Activated naive CD8-positive, alpha-beta T cell (primary cell): ENCODE measurements at regions not wholly inside any gene's neighbourhood (a gene's known extent, or its start where the extent isn't known, plus 50 kb on each side); places are given as distances from the start of the nearest gene placed in this dataset.

Experiments
- H3K27ac Mint-ChIP-seq: one replicate; pipeline ENCODE4 v1.8.0; 2021; ENCODE audit warnings: mixed read lengths
- H3K27me3 Mint-ChIP-seq: one replicate; pipeline ENCODE4 v1.8.0; 2021; ENCODE audit warnings: mixed read lengths
- H3K36me3 Mint-ChIP-seq: one replicate; pipeline ENCODE4 v1.8.0; 2021; ENCODE audit warnings: mixed read lengths
- H3K4me1 Mint-ChIP-seq: one replicate; pipeline ENCODE4 v1.8.0; 2021; ENCODE audit warnings: low read depth, mixed read lengths
- H3K4me3 Mint-ChIP-seq: one replicate; pipeline ENCODE4 v1.8.0; 2021; ENCODE audit warnings: mild to moderate bottlenecking, mixed read lengths
- H3K9me3 Mint-ChIP-seq: one replicate; pipeline ENCODE4 v1.8.0; 2021; ENCODE audit warnings: low read depth, mixed read lengths

DNA sequence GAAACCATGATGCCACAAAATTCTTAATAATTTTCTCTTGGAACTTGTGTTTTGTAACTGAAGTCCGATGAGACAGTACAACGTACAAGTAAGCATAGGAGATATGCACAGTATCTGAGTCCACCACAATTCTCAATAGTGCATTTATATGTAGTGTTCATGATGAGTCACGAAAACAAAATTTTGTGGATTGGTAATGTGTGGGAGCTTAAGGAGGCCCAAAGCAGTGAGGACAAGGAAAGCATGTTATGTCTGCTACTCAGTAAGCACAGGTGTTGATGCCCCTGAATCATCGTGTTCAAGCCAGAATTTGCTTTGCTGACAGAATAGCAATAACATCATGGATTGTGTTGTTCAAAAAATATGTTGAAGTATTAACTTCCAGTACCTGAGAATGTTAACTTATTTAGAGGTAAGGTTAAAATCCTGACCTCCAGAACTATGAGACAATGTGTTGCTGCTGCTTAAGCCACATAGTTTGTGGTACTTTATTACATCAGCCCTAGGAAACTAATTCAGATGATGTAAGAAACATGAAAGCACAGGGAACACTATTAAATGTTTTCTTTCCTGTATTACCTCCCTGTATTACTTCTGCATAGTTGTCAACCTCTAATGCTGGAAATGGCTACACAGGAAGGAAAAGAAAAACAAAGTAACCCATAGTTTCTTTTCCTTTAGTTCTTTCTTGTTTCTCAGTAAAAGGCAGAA is 201.3 kb downstream of the SLITRK6 start:
- Mint-ChIP-seq H3K36me3 (no peaks in the 10 kb centered on the region), H3K4me3 (no peak overlapping the region), H3K9me3 (peaks cover 4% of the 10 kb centered on the region)

GRCh38 chr13:85592211-85592610 is 207.0 kb downstream of the SLITRK6 start:
- Mint-ChIP-seq H3K36me3 (no peaks in the 10 kb centered on the region), H3K9me3 (no peaks in the 10 kb centered on the region), H3K4me3 (no peak overlapping the region), H3K27ac (no peak overlapping the region), H3K4me1 (no peaks in the 10 kb centered on the region), H3K27me3 (no peaks in the 10 kb centered on the region)

More for the DNA sequence above, 201.3 kb downstream of the SLITRK6 start:
- H3K27me3 Mint-ChIP-seq, result no peaks in the 10 kb centered on the region
- H3K4me1 Mint-ChIP-seq, result no peaks in the 10 kb centered on the region
- no peak overlapping the region for H3K27ac Mint-ChIP-seq

DNA sequence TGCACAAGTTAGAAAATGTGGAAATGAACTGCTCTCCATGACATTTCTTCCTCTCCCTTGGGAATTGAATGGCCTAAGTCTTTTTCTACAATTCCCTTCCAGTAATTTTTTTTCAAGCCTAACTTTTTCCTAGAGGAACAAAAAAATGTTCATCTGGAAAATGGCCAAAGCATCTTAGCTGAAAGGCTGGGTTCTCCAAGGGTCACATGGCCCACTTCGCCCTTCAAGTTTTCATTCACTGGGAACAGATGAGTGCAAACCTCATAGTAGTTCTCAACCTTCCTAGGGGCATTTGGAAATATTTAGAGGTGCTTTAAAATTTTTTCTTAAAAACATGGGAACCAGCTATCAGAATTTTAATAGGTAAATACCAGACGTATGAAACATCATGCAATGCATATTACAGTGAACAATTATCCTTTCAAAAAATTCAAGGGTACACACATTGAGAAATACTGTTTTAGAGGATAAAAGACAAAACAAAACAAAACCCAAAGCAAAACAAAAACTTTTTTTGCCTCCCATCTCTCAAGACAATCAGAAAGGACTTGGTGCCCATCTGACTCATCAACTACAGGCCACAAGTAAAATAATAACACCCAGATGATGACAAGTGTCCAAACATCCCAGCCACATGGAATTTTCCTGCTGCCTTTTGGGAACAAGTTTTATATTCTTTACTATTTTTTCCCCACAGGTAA is 208.8 kb downstream of the SLITRK6 start:
- no peaks in the 10 kb centered on the region for H3K36me3 Mint-ChIP-seq
- no peaks in the 10 kb centered on the region for H3K4me1 Mint-ChIP-seq
- H3K27me3 Mint-ChIP-seq, result no peaks in the 10 kb centered on the region
- H3K9me3 Mint-ChIP-seq, result no peaks in the 10 kb centered on the region
- no peak overlapping the region for H3K4me3 Mint-ChIP-seq
- no peak overlapping the region for H3K27ac Mint-ChIP-seq

DNA sequence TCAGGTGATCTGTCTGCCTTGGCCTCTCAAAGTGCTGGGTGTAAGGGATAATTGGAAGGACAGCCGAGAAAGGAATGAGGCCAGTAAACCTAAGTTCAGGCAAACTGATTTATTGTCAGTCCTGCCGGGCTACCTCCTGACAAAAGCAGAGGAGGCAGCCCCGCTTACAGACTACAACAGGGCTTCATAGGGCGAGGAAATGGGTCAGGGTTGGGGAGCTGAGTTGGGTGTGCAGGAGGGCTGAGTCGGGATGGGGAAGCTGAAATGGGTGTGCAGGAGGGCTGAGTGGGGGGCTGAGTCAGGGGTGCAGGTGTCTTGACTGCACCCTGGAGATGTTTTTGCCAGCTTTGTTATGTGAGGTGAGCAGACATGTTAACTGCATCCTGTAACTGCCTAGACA is 210.2 kb downstream of the SLITRK6 start:
- H3K9me3 Mint-ChIP-seq, result no peaks in the 10 kb centered on the region
- H3K4me1 Mint-ChIP-seq, result no peaks in the 10 kb centered on the region
- no peaks in the 10 kb centered on the region for H3K36me3 Mint-ChIP-seq
- no peaks in the 10 kb centered on the region for H3K27me3 Mint-ChIP-seq
- H3K4me3 Mint-ChIP-seq, result no peak overlapping the region
- no peak overlapping the region for H3K27ac Mint-ChIP-seq

DNA sequence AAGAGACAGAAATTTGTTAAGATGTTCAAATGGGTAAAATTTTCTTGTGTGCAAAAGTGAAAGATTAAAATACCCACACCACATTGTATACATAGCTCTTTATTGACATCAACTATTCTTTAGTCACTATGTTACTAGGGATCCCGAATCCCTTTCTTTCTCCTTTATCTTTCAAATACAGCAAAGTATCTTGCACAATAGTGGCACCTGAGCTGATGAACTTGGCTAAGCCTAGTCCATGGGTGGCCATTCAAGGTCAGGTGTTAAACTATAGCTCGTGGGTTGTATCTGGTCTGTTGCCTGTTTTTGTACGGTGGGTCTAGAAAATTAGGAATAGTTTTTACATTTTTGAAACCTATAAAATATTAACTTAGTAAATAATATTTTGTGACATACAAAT is 210.9 kb downstream of the SLITRK6 start:
- no peaks in the 10 kb centered on the region for H3K27me3 Mint-ChIP-seq
- H3K9me3 Mint-ChIP-seq, result no peaks in the 10 kb centered on the region
- no peaks in the 10 kb centered on the region for H3K36me3 Mint-ChIP-seq
- no peak overlapping the region for H3K27ac Mint-ChIP-seq
- no peaks in the 10 kb centered on the region for H3K4me1 Mint-ChIP-seq
- no peak overlapping the region for H3K4me3 Mint-ChIP-seq

DNA sequence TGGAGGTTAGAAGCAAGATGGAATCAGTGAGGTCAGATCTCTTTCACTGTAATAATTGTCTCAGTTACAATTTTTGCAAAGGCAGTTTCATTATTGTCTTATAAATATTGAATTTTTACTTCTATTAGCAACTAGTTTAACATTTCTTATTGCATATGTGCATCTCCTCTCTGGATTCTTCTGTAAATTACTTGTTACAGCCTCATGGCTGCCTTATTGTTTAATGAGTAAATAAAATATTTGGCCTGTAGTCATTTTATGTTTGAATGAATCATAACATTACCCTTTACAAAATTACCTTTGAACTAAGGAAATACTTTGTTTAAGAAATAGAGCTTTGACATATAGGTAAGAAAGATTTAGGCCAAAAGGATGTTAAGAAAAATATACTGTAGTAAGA is 212.4 kb downstream of the SLITRK6 start:
- H3K27ac Mint-ChIP-seq, result no peak overlapping the region
- peaks cover 7% of the 10 kb centered on the region for H3K9me3 Mint-ChIP-seq
- H3K4me3 Mint-ChIP-seq, result no peak overlapping the region
- H3K4me1 Mint-ChIP-seq, result no peaks in the 10 kb centered on the region
- H3K27me3 Mint-ChIP-seq, result no peaks in the 10 kb centered on the region
- no peaks in the 10 kb centered on the region for H3K36me3 Mint-ChIP-seq

DNA sequence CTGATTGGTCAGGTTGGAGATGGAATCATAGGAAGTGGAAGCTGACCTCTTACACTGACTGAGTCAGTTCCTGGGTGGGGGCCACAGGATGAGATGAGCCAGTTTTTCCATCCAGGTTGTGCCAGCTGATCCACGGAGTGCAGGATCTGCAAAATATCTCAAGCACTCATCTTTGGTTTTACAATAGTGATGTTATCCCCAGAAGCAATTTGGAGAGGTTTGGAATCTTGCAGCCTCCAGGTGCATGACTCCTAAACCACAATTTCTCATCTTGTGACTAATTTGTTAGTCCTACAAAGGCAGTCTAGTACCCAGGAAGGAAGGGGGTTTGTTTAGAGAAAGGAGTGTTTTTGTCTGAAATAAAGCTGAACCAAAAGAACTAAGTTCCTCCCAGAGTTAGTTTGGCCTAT is 212.8 kb downstream of the SLITRK6 start:
- Mint-ChIP-seq H3K27me3 (no peaks in the 10 kb centered on the region), H3K9me3 (peaks cover 7% of the 10 kb centered on the region), H3K4me3 (no peak overlapping the region), H3K4me1 (no peaks in the 10 kb centered on the region), H3K36me3 (no peaks in the 10 kb centered on the region), H3K27ac (no peak overlapping the region)

DNA sequence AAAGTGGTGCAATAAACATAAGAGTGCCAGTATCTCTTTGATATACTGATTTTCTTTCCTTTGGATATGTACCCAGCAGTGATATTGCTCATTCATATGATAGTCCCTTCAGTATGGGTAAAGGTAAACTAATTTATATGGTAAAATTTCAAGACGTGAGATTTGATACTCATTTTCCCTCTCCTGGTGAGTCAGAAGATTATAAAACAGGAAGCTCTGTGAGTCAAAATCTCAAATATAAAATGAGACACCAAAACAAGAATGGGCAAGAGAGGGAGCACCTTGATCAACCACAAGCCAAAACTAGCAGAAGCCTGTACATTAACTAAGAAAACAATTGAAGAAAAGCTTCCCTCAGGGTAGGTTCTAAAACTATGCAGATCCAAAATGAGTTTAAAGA is 216.3 kb downstream of the SLITRK6 start:
- no peaks in the 10 kb centered on the region for H3K27me3 Mint-ChIP-seq
- H3K4me1 Mint-ChIP-seq, result no peaks in the 10 kb centered on the region
- no peaks in the 10 kb centered on the region for H3K36me3 Mint-ChIP-seq
- H3K27ac Mint-ChIP-seq, result no peak overlapping the region
- H3K4me3 Mint-ChIP-seq, result no peak overlapping the region
- peaks cover 7% of the 10 kb centered on the region for H3K9me3 Mint-ChIP-seq

DNA sequence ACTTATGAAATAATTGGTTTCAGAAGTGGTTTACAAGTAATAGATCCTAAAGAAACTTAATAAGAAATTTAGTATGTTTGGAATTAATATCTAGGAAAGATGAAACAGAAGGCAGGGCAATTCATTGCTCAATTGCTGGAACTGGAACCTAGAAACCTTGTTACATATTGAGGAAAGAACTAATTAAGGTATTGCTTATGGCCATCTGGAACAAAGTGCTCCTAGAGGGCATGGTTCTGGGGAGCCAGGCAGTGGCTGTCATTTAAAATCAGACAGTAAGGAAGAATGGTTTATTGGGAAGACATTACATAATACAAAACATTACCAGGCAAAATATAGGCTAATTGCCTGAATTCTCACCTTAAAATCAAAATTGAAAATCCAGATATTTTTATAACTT is 224.1 kb downstream of the SLITRK6 start:
- Mint-ChIP-seq H3K27me3 (no peaks in the 10 kb centered on the region), H3K27ac (no peak overlapping the region), H3K4me3 (no peak overlapping the region), H3K36me3 (no peaks in the 10 kb centered on the region), H3K9me3 (no peaks in the 10 kb centered on the region), H3K4me1 (no peaks in the 10 kb centered on the region)

DNA sequence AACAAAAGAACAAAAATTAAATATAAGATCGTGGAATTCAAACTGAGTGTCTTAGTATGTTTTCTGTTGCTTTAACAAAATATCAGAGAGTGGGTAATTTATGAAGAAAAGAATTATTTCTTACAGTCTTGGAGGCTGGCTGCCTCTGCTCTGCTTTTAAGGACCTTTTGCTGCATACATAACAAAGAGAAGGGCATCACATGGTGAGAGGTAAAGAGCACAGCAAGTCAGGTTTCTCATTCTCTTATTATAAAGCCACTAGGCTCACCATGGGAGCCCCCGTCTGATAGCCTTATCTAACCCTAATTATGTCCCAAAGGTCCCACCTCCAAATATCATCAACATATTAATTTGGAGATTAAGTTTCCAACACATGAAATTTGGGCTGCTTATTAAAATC is 231.3 kb downstream of the SLITRK6 start:
- H3K36me3 Mint-ChIP-seq, result no peaks in the 10 kb centered on the region
- no peak overlapping the region for H3K4me3 Mint-ChIP-seq
- no peak overlapping the region for H3K27ac Mint-ChIP-seq
- no peaks in the 10 kb centered on the region for H3K4me1 Mint-ChIP-seq
- H3K9me3 Mint-ChIP-seq, result no peaks in the 10 kb centered on the region
- no peaks in the 10 kb centered on the region for H3K27me3 Mint-ChIP-seq

GRCh38 chr13:85565652-85566051 is 233.6 kb downstream of the SLITRK6 start:
- no peak overlapping the region for H3K27ac Mint-ChIP-seq
- no peaks in the 10 kb centered on the region for H3K4me1 Mint-ChIP-seq
- no peaks in the 10 kb centered on the region for H3K36me3 Mint-ChIP-seq
- no peaks in the 10 kb centered on the region for H3K9me3 Mint-ChIP-seq
- no peak overlapping the region for H3K4me3 Mint-ChIP-seq
- H3K27me3 Mint-ChIP-seq, result no peaks in the 10 kb centered on the region

- H3K27me3 Mint-ChIP-seq, result no peaks in the 10 kb centered on the region
- no peaks in the 10 kb centered on the region for H3K4me1 Mint-ChIP-seq
- H3K27ac Mint-ChIP-seq, result no peak overlapping the region
- no peaks in the 10 kb centered on the region for H3K9me3 Mint-ChIP-seq
- no peak overlapping the region for H3K4me3 Mint-ChIP-seq
- no peaks in the 10 kb centered on the region for H3K36me3 Mint-ChIP-seq
Observed at GRCh38 chr13:85564598-85564997, 234.6 kb downstream of the SLITRK6 start.

DNA sequence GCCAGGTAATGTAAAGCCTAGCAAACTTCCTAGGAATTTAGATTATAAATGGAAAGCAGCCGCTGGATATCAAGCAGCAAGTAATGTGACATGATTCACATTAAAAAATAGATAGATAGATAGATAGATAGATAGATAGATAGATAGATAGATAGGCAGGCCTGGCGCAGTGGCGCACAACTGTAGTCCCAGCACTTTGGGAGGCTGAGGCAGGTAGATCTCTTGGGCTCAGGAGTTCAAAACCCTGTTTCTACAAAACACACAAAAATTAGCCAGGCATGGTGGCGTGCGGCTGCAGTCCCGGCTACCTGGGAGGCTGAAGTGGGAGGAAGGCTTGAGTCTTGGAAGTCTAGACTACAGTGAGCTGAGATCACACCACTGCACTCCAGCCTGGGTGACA is 236.9 kb downstream of the SLITRK6 start:
- no peaks in the 10 kb centered on the region for H3K36me3 Mint-ChIP-seq
- no peaks in the 10 kb centered on the region for H3K27me3 Mint-ChIP-seq
- H3K9me3 Mint-ChIP-seq, result no peaks in the 10 kb centered on the region
- no peaks in the 10 kb centered on the region for H3K4me1 Mint-ChIP-seq
- H3K4me3 Mint-ChIP-seq, result no peak overlapping the region
- H3K27ac Mint-ChIP-seq, result no peak overlapping the region

DNA sequence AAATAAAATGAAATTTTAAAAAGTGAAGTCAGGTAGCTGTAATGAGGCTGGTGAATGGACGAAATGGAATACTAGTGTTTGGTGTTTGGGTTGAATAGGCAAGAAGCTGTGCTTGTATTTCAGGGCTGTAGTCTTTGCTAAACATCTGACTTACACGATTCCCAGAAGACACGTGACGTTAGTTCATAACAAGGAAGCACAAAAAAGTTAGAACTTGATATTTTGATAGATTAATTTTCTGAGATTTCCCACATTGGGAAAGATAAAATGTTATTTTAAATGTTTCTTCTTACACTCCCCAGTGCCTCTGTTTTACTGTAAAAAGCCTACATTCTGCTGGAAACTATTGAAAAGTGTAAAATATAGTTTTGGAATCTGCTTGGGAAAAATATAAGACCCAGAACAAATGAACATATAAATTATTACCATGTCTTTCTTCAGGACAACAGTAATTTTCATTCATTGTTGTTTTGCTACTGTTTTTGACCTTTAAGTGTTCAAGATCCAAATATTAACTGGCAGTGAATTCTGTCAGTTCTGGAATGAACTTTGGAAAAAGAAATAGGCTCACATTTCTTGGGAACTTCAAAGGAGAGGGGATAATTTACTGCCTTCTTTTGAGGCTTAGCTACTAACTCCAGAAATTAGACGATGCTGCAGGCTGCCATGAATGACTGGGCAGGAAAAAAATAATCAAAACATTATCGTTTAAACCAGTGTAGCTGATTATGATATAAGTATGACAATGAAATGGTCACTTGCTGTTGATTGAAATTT is 241.3 kb downstream of the SLITRK6 start:
- Mint-ChIP-seq H3K4me1 (no peaks in the 10 kb centered on the region), H3K27ac (no peak overlapping the region), H3K27me3 (no peaks in the 10 kb centered on the region), H3K4me3 (no peak overlapping the region), H3K9me3 (no peaks in the 10 kb centered on the region), H3K36me3 (no peaks in the 10 kb centered on the region)

- Mint-ChIP-seq H3K4me1 (no peaks in the 10 kb centered on the region), H3K36me3 (no peaks in the 10 kb centered on the region), H3K4me3 (no peak overlapping the region), H3K27me3 (no peaks in the 10 kb centered on the region), H3K27ac (no peak overlapping the region), H3K9me3 (no peaks in the 10 kb centered on the region)
Observed at GRCh38 chr13:85551012-85551411, 248.2 kb downstream of the SLITRK6 start.
